Ascending aorta (tissue), 2 donors: ENCODE measurements at regions not wholly inside any gene's neighbourhood (a gene's known extent, or its start where the extent isn't known, plus 50 kb on each side); places are given as distances from the start of the nearest gene placed in this dataset.

ENCODE experiments used
- DNase-seq, 2 donors: peaks; one replicate each; pipeline ENCODE4 v3.0.0-alpha.2; 2019; ENCODE audit warnings: low spot score in 2 of 2
- H3K27ac ChIP-seq, 2 donors: fragments of 200-600 bp; sonication (generic); one replicate each; pipeline ENCODE4 v1.5.1; 2016 to 2017; ENCODE audit warnings: mild to moderate bottlenecking in 1 of 2
- H3K27me3 ChIP-seq: fragments of 200-600 bp; sonication (generic); one replicate; pipeline ENCODE4 v1.5.1; 2017
- H3K36me3 ChIP-seq, 2 donors: fragments of 200-600 bp; sonication (generic); one replicate each; pipeline ENCODE4 v1.5.1; 2016
- H3K4me1 ChIP-seq, 2 donors: fragments of 200-600 bp; sonication (generic); one replicate each; pipeline ENCODE4 v1.5.1; 2016 to 2017; ENCODE audit warnings: mild to moderate bottlenecking in 1 of 2
- H3K4me3 ChIP-seq, 2 donors: fragments of 200-600 bp; sonication (generic); one replicate each; pipeline ENCODE4 v1.5.1; 2016 to 2017; ENCODE audit warnings: mild to moderate bottlenecking in 1 of 2
- H3K9me3 ChIP-seq, 2 donors: fragments of 200-600 bp; sonication (generic); one replicate each; pipeline ENCODE4 v1.5.1; 2016
- CTCF ChIP-seq, 3 experiments: fragments of 200-600 bp in 2 of 3; fragments of 450-650 bp in 1 of 3; sonication (generic) in 2 of 3; IDR thresholded peaks; one replicate each; pipeline ENCODE4 v1.5.1; 2016 to 2019; ENCODE audit warnings: antibody characterized with exemption in 3 of 3, mild to moderate bottlenecking in 1 of 3, moderate library complexity in 1 of 3
- intact Hi-C: fragments of 100-400 bp; cut with DNase I; formaldehyde crosslinking; loops from one replicate; pipeline ENCODE4 v1.15.1; 2023

DNA sequence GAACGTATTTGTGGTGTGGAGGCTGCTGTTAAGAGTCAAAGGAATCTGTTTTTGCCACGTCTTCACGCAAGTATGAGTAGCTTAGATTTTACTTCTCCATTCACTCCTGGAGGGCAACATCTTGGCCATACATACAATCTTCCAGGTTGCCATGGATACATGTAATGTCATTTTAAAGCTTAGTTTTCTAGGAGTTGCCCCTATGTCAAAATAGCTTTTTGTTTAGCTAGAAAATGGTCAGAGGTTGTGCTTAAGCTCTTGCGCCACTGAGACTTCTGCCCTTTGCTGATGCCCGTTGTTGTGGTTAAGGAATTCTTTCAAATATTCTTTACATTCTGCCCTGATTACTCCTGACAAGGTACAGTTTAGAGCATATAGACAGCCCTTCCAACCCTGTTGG lies 245.4 kb upstream of the TFPI start:
- Histone ChIP-seq H3K36me3 (no peaks in the 10 kb centered on the region), H3K4me3 (no peak overlapping the region), H3K9me3 (peaks cover 0 to 27% of the 10 kb centered on the region in 2 donors), H3K27ac (no peak overlapping the region), H3K27me3 (no peaks in the 10 kb centered on the region), H3K4me1 (no peaks in the 10 kb centered on the region)
- no peak for DNase-seq
- intact Hi-C loops = no loop called here
- TF ChIP-seq CTCF (IDR thresholded peaks at IDR 0.05) = no peak

DNA sequence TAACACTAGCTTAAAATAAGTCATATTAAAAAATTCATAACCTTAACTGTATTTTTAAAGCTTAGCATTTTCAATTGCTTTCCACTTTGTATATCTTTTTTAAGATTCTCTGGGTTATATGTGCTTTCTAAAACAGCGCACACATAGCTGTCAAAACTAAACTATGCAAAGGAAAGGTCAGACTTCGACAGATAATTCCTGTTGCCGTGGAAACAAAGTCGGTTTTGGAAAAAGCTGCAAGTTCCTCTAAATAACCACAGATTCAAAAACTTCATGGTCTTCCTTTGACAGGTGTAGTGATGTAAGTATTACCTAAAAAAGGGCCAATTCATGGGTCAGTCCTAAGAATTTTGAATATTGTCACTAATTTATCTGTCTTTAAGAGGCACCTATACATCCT lies 249.6 kb upstream of the TFPI start:
- intact Hi-C loops = no loop called here
- no peaks in the 10 kb centered on the region for H3K27me3 ChIP-seq
- no peaks in the 10 kb centered on the region for H3K9me3 ChIP-seq
- H3K27ac ChIP-seq = no peak overlapping the region
- H3K4me1 ChIP-seq = no peaks in the 10 kb centered on the region
- no peak for DNase-seq
- H3K36me3 ChIP-seq = no peaks in the 10 kb centered on the region
- TF ChIP-seq CTCF (IDR thresholded peaks at IDR 0.05) = no peak
- no peak overlapping the region for H3K4me3 ChIP-seq

DNA sequence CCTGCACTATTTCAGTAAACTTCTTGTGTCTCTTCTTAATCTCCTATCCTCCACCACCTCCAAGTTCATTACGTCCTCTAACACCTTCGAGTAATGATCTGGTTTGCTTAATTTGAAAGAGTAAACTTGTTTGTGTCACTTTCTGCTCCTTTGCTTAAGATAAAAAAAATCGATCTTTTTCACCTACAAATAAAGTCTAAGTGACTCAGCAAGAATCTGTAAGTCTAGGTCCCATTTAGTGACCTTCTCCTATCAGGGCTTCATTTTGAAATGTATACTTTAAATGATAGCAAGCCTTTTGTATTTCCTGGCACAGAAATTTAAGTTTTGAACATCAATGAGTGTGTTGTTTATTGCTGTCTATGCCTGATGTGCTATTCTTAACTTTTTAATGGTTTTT lies 260.9 kb upstream of the TFPI start:
- H3K36me3 ChIP-seq = no peaks in the 10 kb centered on the region
- H3K27ac ChIP-seq = no peak overlapping the region
- no peaks in the 10 kb centered on the region for H3K4me1 ChIP-seq
- no peak overlapping the region for H3K4me3 ChIP-seq
- DNase-seq = no peak
- TF ChIP-seq CTCF (IDR thresholded peaks at IDR 0.05) = no peak
- intact Hi-C loops = no loop called here
- no peaks in the 10 kb centered on the region for H3K9me3 ChIP-seq
- no peaks in the 10 kb centered on the region for H3K27me3 ChIP-seq

GRCh38 chr2:187819624-187820023 lies 265.4 kb upstream of the TFPI start:
- H3K36me3 ChIP-seq = no peaks in the 10 kb centered on the region
- intact Hi-C loops = no loop called here
- no peak overlapping the region for H3K4me3 ChIP-seq
- no peaks in the 10 kb centered on the region for H3K27me3 ChIP-seq
- TF ChIP-seq CTCF (IDR thresholded peaks at IDR 0.05) = no peak
- no peaks in the 10 kb centered on the region for H3K9me3 ChIP-seq
- no peak overlapping the region for H3K27ac ChIP-seq
- no peak for DNase-seq
- no peaks in the 10 kb centered on the region for H3K4me1 ChIP-seq

- intact Hi-C loops = no loop called here
- H3K27me3 ChIP-seq = no peaks in the 10 kb centered on the region
- no peak overlapping the region for H3K4me3 ChIP-seq
- no peaks in the 10 kb centered on the region for H3K4me1 ChIP-seq
- TF ChIP-seq CTCF (IDR thresholded peaks at IDR 0.05) = no peak
- H3K27ac ChIP-seq = no peak overlapping the region
- no peaks in the 10 kb centered on the region for H3K36me3 ChIP-seq
- H3K9me3 ChIP-seq = no peaks in the 10 kb centered on the region
- no peak for DNase-seq
These were observed 270.9 kb upstream of the TFPI start for GRCh38 chr2:187825108-187825507.

DNA sequence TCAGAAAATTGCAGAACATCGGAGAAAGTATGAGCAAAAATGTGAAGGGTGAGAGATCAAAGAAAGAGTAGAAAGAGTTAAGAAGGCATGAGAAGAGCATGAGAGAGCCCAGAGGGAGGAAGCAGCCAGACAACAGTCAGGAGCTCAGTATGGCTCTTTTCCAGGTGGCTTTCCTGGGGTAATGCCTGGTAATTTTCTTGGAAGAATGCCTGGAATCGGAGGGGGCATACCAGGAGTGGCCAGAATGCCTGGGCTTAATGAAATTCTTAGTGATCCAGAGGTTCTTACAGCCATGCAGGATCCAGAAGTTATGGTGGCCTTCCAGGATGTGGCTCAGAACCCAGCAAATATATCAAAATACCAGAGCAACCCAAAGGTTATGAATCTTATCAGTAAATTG lies 271.8 kb upstream of the TFPI start:
- TF ChIP-seq CTCF (IDR thresholded peaks at IDR 0.05) = no peak
- Histone ChIP-seq H3K36me3 (no peaks in the 10 kb centered on the region), H3K27ac (no peak overlapping the region), H3K9me3 (no peaks in the 10 kb centered on the region), H3K4me1 (no peaks in the 10 kb centered on the region), H3K4me3 (no peak overlapping the region), H3K27me3 (no peaks in the 10 kb centered on the region)
- DNase-seq = no peak
- intact Hi-C loops = no loop called here
